ENCODE measurements at regions not wholly inside any gene's neighbourhood (a gene's known extent, or its start where the extent isn't known, plus 50 kb on each side); places are given as distances from the start of the nearest gene placed in this dataset.

GRCh38 chr12:13666806-13667205 lies 314.6 kb downstream of the GRIN2B start:
- TF ChIP-seq POLR2AphosphoS5 (IDR thresholded peaks at IDR 0.05; ENCODE audit: low read depth, low read length) (no peak), REST (IDR thresholded peaks at IDR 0.05; ENCODE audit: insufficient read depth in 1 of 2, low read depth in 2 of 2, low read length in 2 of 2) (no peak), SIN3A (IDR thresholded peaks at IDR 0.05; ENCODE audit: borderline replicate concordance, insufficient read depth, low read length) (no peak)

Data from PFSK-1 (cell line).